Heart left ventricle (tissue), 16 donors: ENCODE measurements at regions not wholly inside any gene's neighbourhood (a gene's known extent, or its start where the extent isn't known, plus 50 kb on each side); places are given as distances from the start of the nearest gene placed in this dataset.

Experiments used
- ATAC-seq, 4 donors: fragments of 200-7000 bp; cut with Tn5 transposase; one replicate each; pipeline ENCODE4 v1.9.1; 2020 to 2022; ENCODE audit warnings: moderate library complexity in 4 of 4, mild to moderate bottlenecking in 3 of 4, moderate number of reproducible peaks in 1 of 4
- DNase-seq, 5 donors: peaks; one replicate each; pipeline ENCODE4 v3.0.0-alpha.2; 2020
- H3K27ac ChIP-seq, 12 donors: fragments of 200-600 bp; sonication (generic) in 4 of 12; one replicate each; pipeline versions ENCODE4 v1.5.0 to v1.8.0; 2016 to 2022; ENCODE audit warnings: mild to moderate bottlenecking in 2 of 12
- H3K27me3 ChIP-seq, 9 donors: fragments of 200-600 bp; sonication (generic) in 2 of 9; one replicate each; pipeline versions ENCODE4 v1.5.1 to v1.8.0; 2016 to 2022; ENCODE audit warnings: mild to moderate bottlenecking in 3 of 9
- H3K36me3 ChIP-seq, 9 donors: fragments of 200-600 bp; sonication (generic) in 2 of 9; one replicate each; pipeline versions ENCODE4 v1.5.0 to v1.8.0; 2018 to 2022; ENCODE audit warnings: mild to moderate bottlenecking in 2 of 9
- H3K4me1 ChIP-seq, 12 donors: fragments of 200-600 bp; sonication (generic) in 4 of 12; one replicate each; pipeline versions ENCODE4 v1.5.0 to v1.8.0; 2016 to 2022; ENCODE audit warnings: mild to moderate bottlenecking in 3 of 12
- H3K4me3 ChIP-seq, 12 donors: fragments of 200-600 bp; sonication (generic) in 4 of 12; one replicate each; pipeline versions ENCODE4 v1.5.0 to v1.8.0; 2017 to 2022; ENCODE audit warnings: mild to moderate bottlenecking in 9 of 12, moderate library complexity in 4 of 12
- H3K9me3 ChIP-seq, 12 donors: fragments of 200-600 bp; sonication (generic) in 4 of 12; one replicate each; pipeline versions ENCODE4 v1.5.0 to v1.8.0; 2016 to 2022; ENCODE audit warnings: mild to moderate bottlenecking in 1 of 12
- POLR2A ChIP-seq, 2 donors: fragments of 450-650 bp; IDR thresholded peaks; one replicate each; pipeline ENCODE4 v1.6.1; 2017; ENCODE audit warnings: antibody characterized with exemption in 2 of 2, mild to moderate bottlenecking in 2 of 2, moderate library complexity in 2 of 2
- WGBS, 4 donors: extraction: QIAGEN DNeasy Blood & Tissue Kit in 2 of 4; methylation state at CpG; one replicate each; pipeline versions ENCODE4 v1.1.5 to v1.1.7; 2013 to 2018; 5-methylcytosine and 5-hydroxymethylcytosine counted together
- intact Hi-C, 10 donors: fragments of 100-400 bp; cut with DNase I; formaldehyde crosslinking; loops; one replicate each; pipeline versions ENCODE4 v1.11.1 to v1.14.2; 2022
- TF ChIP-seq, protein P1 (sequence below), 12 donors: fragments of 200-600 bp; sonication (generic) in 4 of 12; IDR thresholded peaks; one replicate each; pipeline versions ENCODE4 v1.5.0 to v1.8.0; 2018 to 2022; ENCODE audit warnings: antibody characterized with exemption in 12 of 12, mild to moderate bottlenecking in 5 of 12
- donor health status: ischemic (EF 13 %, LVEDD 7.1; RV severe dilation, severe dysfunction).
- donor health status: healthy with polysubstance abuse.
- donor health status: DM: no; HTN: yes; CAD: no.
- donor health status: DM: no; HTN: no; CAD: no.
- donor health status: ischemic (EF 25% LVEDD 6.9; RV normal size, moderate dysfunction).
- donor health status: ischemic (EF 25% LVEDD 5.7; RV mildly dilated, moderate dysfunction).
- donor health status: healthy.
- donor health status: DM: yes; HTN: yes; CAD: no.
- donor health status: ischemic (EF 35%, LVEDD 5.7; RV mildly dilated, moderate dysfunction).
- donor health status: nonischemic (EF 11% LVEDD 7.7; RV severe dilation, severe dysfunction).
- donor health status: DM: yes; HTN: yes; CAD: no.
- donor health status: PGD.
- donor health status: ischemic (EF 29% LVEDD 5.4; RV normal size, mild dysfunction).
- donor health status: nonischemic (EF 23%, LVEDD 6.1; RV moderate dilation, normal function).

GRCh38 chr2:51790854-51791253, 758.9 kb upstream of the NRXN1 start:
- H3K27me3 ChIP-seq = no peaks in the 10 kb centered on the region
- H3K36me3 ChIP-seq = no peaks in the 10 kb centered on the region
- DNase-seq = no peak
- 85 to 89% (median 87%) methylated on average over 2 of the region's 2 CpGs for whole genome bisulfite sequencing, 4 donors
- no peak for TF ChIP-seq POLR2A (IDR thresholded peaks at IDR 0.05)
- TF ChIP-seq, protein P1, sequence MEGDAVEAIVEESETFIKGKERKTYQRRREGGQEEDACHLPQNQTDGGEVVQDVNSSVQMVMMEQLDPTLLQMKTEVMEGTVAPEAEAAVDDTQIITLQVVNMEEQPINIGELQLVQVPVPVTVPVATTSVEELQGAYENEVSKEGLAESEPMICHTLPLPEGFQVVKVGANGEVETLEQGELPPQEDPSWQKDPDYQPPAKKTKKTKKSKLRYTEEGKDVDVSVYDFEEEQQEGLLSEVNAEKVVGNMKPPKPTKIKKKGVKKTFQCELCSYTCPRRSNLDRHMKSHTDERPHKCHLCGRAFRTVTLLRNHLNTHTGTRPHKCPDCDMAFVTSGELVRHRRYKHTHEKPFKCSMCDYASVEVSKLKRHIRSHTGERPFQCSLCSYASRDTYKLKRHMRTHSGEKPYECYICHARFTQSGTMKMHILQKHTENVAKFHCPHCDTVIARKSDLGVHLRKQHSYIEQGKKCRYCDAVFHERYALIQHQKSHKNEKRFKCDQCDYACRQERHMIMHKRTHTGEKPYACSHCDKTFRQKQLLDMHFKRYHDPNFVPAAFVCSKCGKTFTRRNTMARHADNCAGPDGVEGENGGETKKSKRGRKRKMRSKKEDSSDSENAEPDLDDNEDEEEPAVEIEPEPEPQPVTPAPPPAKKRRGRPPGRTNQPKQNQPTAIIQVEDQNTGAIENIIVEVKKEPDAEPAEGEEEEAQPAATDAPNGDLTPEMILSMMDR (IDR thresholded peaks at IDR 0.05) = no peak
- no peaks in the 10 kb centered on the region for H3K4me1 ChIP-seq
- intact Hi-C loops = no loop called here
- H3K27ac ChIP-seq = no peak overlapping the region
- H3K4me3 ChIP-seq = no peak overlapping the region
- H3K9me3 ChIP-seq = no peaks in the 10 kb centered on the region
- no peak for ATAC-seq

GRCh38 chr2:51789918-51790317, 758.0 kb upstream of the NRXN1 start:
- Histone ChIP-seq H3K4me1 (no peaks in the 10 kb centered on the region), H3K36me3 (no peaks in the 10 kb centered on the region), H3K27ac (no peak overlapping the region), H3K4me3 (no peak overlapping the region), H3K9me3 (no peaks in the 10 kb centered on the region), H3K27me3 (no peaks in the 10 kb centered on the region)
- 67 to 73% (median 70%) methylated on average over 2 of the region's 2 CpGs for WGBS, 4 donors
- TF ChIP-seq, protein P1 (IDR thresholded peaks at IDR 0.05) = no peak
- TF ChIP-seq POLR2A (IDR thresholded peaks at IDR 0.05) = no peak
- intact Hi-C loops = no loop called here
- no peak for DNase-seq
- no peak for ATAC-seq

- no peak overlapping the region for H3K4me3 ChIP-seq
- H3K36me3 ChIP-seq = no peaks in the 10 kb centered on the region
- TF ChIP-seq POLR2A (IDR thresholded peaks at IDR 0.05) = no peak
- TF ChIP-seq, protein P1 (IDR thresholded peaks at IDR 0.05) = no peak
- H3K9me3 ChIP-seq = no peaks in the 10 kb centered on the region
- peak; percentile 98 to 100 (median 100) for ATAC-seq
- DNase-seq = peak in 4 of 5 donors; percentile 30 to 51 (median 38)
- H3K27me3 ChIP-seq = no peaks in the 10 kb centered on the region
- 41 to 49% (median 45%) methylated on average over 6 of the region's 6 CpGs for WGBS, 4 donors
- H3K27ac ChIP-seq = peak overlapping the region in 4 of 12 donors; percentile 9 to 17 (median 12)
- peaks cover 0 to 11% (median 0%) of the 10 kb centered on the region in 12 donors for H3K4me1 ChIP-seq
- intact Hi-C loops = no loop called here
Observed at GRCh38 chr2:51782921-51783765, 751.2 kb upstream of the NRXN1 start.

DNA sequence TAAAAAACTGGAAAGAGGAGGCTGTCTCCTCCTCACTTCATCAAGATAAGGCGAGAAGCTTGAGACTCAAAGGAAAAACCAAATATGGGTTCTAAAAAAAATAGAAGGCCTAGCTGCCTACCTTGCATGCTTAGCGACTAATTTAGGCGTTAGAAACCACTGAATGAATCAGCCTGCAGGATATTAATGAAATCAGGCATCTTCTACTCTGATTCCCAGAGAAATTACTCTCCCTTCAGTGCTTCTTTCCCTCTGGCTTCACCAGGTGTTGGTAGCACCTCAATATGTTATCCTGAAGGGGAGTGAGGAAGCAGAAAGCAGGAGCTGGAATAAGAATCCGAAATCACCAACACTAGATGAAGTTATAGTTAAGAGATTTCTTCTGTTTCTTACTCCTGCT, 749.8 kb upstream of the NRXN1 start:
- H3K9me3 ChIP-seq = no peaks in the 10 kb centered on the region
- ATAC-seq (no peak), DNase-seq (no peak)
- H3K4me3 ChIP-seq = no peak overlapping the region
- H3K4me1 ChIP-seq = peaks cover 0 to 11% (median 0%) of the 10 kb centered on the region in 12 donors
- no peaks in the 10 kb centered on the region for H3K36me3 ChIP-seq
- no peak overlapping the region for H3K27ac ChIP-seq
- TF ChIP-seq, protein P1 (IDR thresholded peaks at IDR 0.05) = no peak
- no peak for TF ChIP-seq POLR2A (IDR thresholded peaks at IDR 0.05)
- WGBS, 4 donors = 79 to 89% (median 83%) methylated on average over 4 of the region's 4 CpGs
- intact Hi-C loops = no loop called here
- H3K27me3 ChIP-seq = no peaks in the 10 kb centered on the region
